ENCODE measurements at regions not wholly inside any gene's neighbourhood (a gene's known extent, or its start where the extent isn't known, plus 50 kb on each side); places are given as distances from the start of the nearest gene placed in this dataset.

- no peaks in the 10 kb centered on the region for H3K9me3 ChIP-seq (ENCODE audit: control insufficient read depth, low read depth, low read length)
- DNase-seq (ENCODE audit: low read depth, low spot score) (no peak), FAIRE-seq (no peak)
- no peaks in the 10 kb centered on the region for H4K20me1 ChIP-seq (ENCODE audit: control insufficient read depth, extremely low read depth, insufficient read depth, low read length)
- H2AFZ ChIP-seq (ENCODE audit: control insufficient read depth, low read length) = no peak overlapping the region
- H3K4me3 ChIP-seq (ENCODE audit: control insufficient read depth in 2 of 3, extremely low read depth in 1 of 3, insufficient read depth in 2 of 3, low read depth in 1 of 3, low read length in 3 of 3) = no peak overlapping the region
- no peak overlapping the region for H3K27ac ChIP-seq (ENCODE audit: control insufficient read depth, insufficient read depth, low read length)
- H3K36me3 ChIP-seq (ENCODE audit: control insufficient read depth in 2 of 2, extremely low read depth in 1 of 2, insufficient read depth in 2 of 2, low read length in 2 of 2) = no peaks in the 10 kb centered on the region
- TF ChIP-seq EZH2 (IDR thresholded peaks at IDR 0.05; ENCODE audit: low read length) = no peak
- no peak for TF ChIP-seq CTCF (optimal IDR thresholded peaks at IDR 0.05 in 1 of 3, IDR thresholded peaks at IDR 0.05 in 1 of 3, conservative IDR thresholded peaks at IDR 0.05 in 1 of 3; ENCODE audit: extremely low read depth in 1 of 3, insufficient read depth in 2 of 3, low read length in 3 of 3)
- H3K4me1 ChIP-seq (ENCODE audit: control insufficient read depth, extremely low read depth, insufficient read depth, low read length) = no peaks in the 10 kb centered on the region
- no peak overlapping the region for H3K4me2 ChIP-seq (ENCODE audit: control insufficient read depth, extremely low read depth, insufficient read depth, low read depth, low read length)
- no peaks in the 10 kb centered on the region for H3K9me1 ChIP-seq (ENCODE audit: control insufficient read depth, extremely low read depth, insufficient read depth, low read length)
- H3K27me3 ChIP-seq (ENCODE audit: control insufficient read depth, extremely low read depth, insufficient read depth, low read length) = peaks cover 8% of the 10 kb centered on the region
- H3K79me2 ChIP-seq (ENCODE audit: control insufficient read depth, insufficient read depth, low read length) = no peaks in the 10 kb centered on the region
- dilution Hi-C loops (cut with MboI; ENCODE audit: extremely low pct_ligation_motif_present, low sequenced_read_pairs) = no loop called here
- no peak overlapping the region for H3K9ac ChIP-seq (ENCODE audit: control insufficient read depth, extremely low read depth, insufficient read depth, low read length)
These were observed 619.5 kb downstream of the MATN1 start for GRCh38 chr1:30103708-30104411.

DNA sequence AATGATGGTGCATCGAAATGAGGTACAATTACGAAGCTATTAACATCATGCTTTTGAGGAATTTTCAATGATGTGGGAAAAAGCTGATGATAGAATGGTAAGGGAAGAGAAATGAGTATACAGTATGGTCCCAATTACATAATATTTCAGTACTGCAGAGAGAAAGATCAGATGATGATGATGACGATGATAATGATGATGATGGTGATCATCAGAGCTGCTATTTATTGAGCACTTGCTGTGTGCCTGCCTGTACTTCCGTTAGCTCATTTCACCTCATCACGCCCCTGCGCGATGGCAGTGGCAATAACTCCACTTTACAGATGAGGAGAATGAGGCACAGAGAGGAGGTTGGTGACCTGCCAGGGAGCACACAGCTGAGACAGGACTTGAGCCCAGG is 620.8 kb downstream of the MATN1 start:
- Histone ChIP-seq H3K9ac (ENCODE audit: control insufficient read depth, extremely low read depth, insufficient read depth, low read length) (no peak overlapping the region), H2AFZ (ENCODE audit: control insufficient read depth, low read length) (no peak overlapping the region), H3K9me3 (ENCODE audit: control insufficient read depth, low read depth, low read length) (no peaks in the 10 kb centered on the region), H3K4me3 (ENCODE audit: control insufficient read depth in 2 of 3, extremely low read depth in 1 of 3, insufficient read depth in 2 of 3, low read depth in 1 of 3, low read length in 3 of 3) (no peak overlapping the region), H3K27ac (ENCODE audit: control insufficient read depth, insufficient read depth, low read length) (no peak overlapping the region), H3K27me3 (ENCODE audit: control insufficient read depth, extremely low read depth, insufficient read depth, low read length) (peaks cover 3% of the 10 kb centered on the region), H3K4me1 (ENCODE audit: control insufficient read depth, extremely low read depth, insufficient read depth, low read length) (no peaks in the 10 kb centered on the region), H3K79me2 (ENCODE audit: control insufficient read depth, insufficient read depth, low read length) (no peaks in the 10 kb centered on the region), H3K4me2 (ENCODE audit: control insufficient read depth, extremely low read depth, insufficient read depth, low read depth, low read length) (no peak overlapping the region), H3K36me3 (ENCODE audit: control insufficient read depth in 2 of 2, extremely low read depth in 1 of 2, insufficient read depth in 2 of 2, low read length in 2 of 2) (no peaks in the 10 kb centered on the region), H4K20me1 (ENCODE audit: control insufficient read depth, extremely low read depth, insufficient read depth, low read length) (no peaks in the 10 kb centered on the region), H3K9me1 (ENCODE audit: control insufficient read depth, extremely low read depth, insufficient read depth, low read length) (no peaks in the 10 kb centered on the region)
- dilution Hi-C loops (cut with MboI; ENCODE audit: extremely low pct_ligation_motif_present, low sequenced_read_pairs) = no loop called here
- TF ChIP-seq CTCF (optimal IDR thresholded peaks at IDR 0.05 in 1 of 3, IDR thresholded peaks at IDR 0.05 in 1 of 3, conservative IDR thresholded peaks at IDR 0.05 in 1 of 3; ENCODE audit: extremely low read depth in 1 of 3, insufficient read depth in 2 of 3, low read length in 3 of 3) (no peak), EZH2 (IDR thresholded peaks at IDR 0.05; ENCODE audit: low read length) (no peak)
- DNase-seq (ENCODE audit: low read depth, low spot score) (no peak), FAIRE-seq (no peak)

Measured in keratinocyte (primary cell).